Memory B cell (primary cell): ENCODE measurements at regions not wholly inside any gene's neighbourhood (a gene's known extent, or its start where the extent isn't known, plus 50 kb on each side); places are given as distances from the start of the nearest gene placed in this dataset.
"Not testable (repeated sequence)": the region's sequence is repeated elsewhere in the genome, so short reads cannot be mapped to it uniquely, and the experiment has no call there.

Experiments
- ATAC-seq: fragments of 150-1000 bp; cut with Tn5 transposase; 2 replicates; pipeline ENCODE4 v1.10.0; 2021; ENCODE audit warnings: low read depth, mild to moderate bottlenecking, moderate library complexity
- DNase-seq, 2 donors: peaks; one replicate each; pipeline ENCODE4 v3.0.0; 2022; ENCODE audit warnings: low spot score in 2 of 2
- H3K27ac Mint-ChIP-seq: one replicate; pipeline ENCODE4 v1.8.0; 2022; ENCODE audit warnings: mild to moderate bottlenecking, moderate library complexity, mixed read lengths
- H3K27me3 Mint-ChIP-seq: one replicate; pipeline ENCODE4 v1.8.0; 2022; ENCODE audit warnings: mixed read lengths
- H3K36me3 Mint-ChIP-seq: one replicate; pipeline ENCODE4 v1.8.0; 2022; ENCODE audit warnings: mild to moderate bottlenecking, mixed read lengths
- H3K4me1 Mint-ChIP-seq: one replicate; pipeline ENCODE4 v1.8.0; 2022; ENCODE audit warnings: mixed read lengths
- H3K4me3 Mint-ChIP-seq: one replicate; pipeline ENCODE4 v1.8.0; 2022; ENCODE audit warnings: mild to moderate bottlenecking, moderate library complexity, mixed read lengths
- H3K9me3 Mint-ChIP-seq: one replicate; pipeline ENCODE4 v1.8.0; 2022; ENCODE audit warnings: mixed read lengths

- DNase-seq = no peak
- Mint-ChIP-seq H3K4me1 (no peaks in the 10 kb centered on the region), H3K36me3 (no peaks in the 10 kb centered on the region), H3K27ac (no peak overlapping the region), H3K4me3 (no peak overlapping the region), H3K9me3 (peaks cover 2% of the 10 kb centered on the region), H3K27me3 (no peaks in the 10 kb centered on the region)
- no peak for ATAC-seq
These were observed 1405.0 kb downstream of the OLFM4 start for GRCh38 chr13:54433493-54434206.

GRCh38 chr13:54440853-54441400 lies 1412.3 kb downstream of the OLFM4 start:
- not testable (repeated sequence) for DNase-seq, H3K4me1 Mint-ChIP-seq, H3K27ac Mint-ChIP-seq, H3K4me3 Mint-ChIP-seq, ATAC-seq, H3K27me3 Mint-ChIP-seq, H3K9me3 Mint-ChIP-seq, H3K36me3 Mint-ChIP-seq

- H3K9me3 Mint-ChIP-seq = peaks cover 8% of the 10 kb centered on the region
- no peak overlapping the region for H3K27ac Mint-ChIP-seq
- no peak overlapping the region for H3K4me3 Mint-ChIP-seq
- no peaks in the 10 kb centered on the region for H3K36me3 Mint-ChIP-seq
- DNase-seq (no peak), ATAC-seq (no peak)
- no peaks in the 10 kb centered on the region for H3K4me1 Mint-ChIP-seq
- H3K27me3 Mint-ChIP-seq = no peaks in the 10 kb centered on the region
These were observed 1416.8 kb downstream of the OLFM4 start for GRCh38 chr13:54445453-54445852.

- DNase-seq (no peak), ATAC-seq (no peak)
- Mint-ChIP-seq H3K4me1 (no peaks in the 10 kb centered on the region), H3K36me3 (no peaks in the 10 kb centered on the region), H3K27ac (no peak overlapping the region), H3K9me3 (peaks cover 8% of the 10 kb centered on the region), H3K27me3 (no peaks in the 10 kb centered on the region), H3K4me3 (no peak overlapping the region)
These were observed 1417.3 kb downstream of the OLFM4 start for GRCh38 chr13:54445865-54446264.

- H3K4me1 Mint-ChIP-seq = no peaks in the 10 kb centered on the region
- H3K27ac Mint-ChIP-seq = no peak overlapping the region
These were observed 1421.3 kb downstream of the OLFM4 start for GRCh38 chr13:54449922-54450321.

GRCh38 chr13:54484166-54484565 lies 1455.6 kb downstream of the OLFM4 start:
- no peak overlapping the region for H3K4me3 Mint-ChIP-seq
- H3K9me3 Mint-ChIP-seq = peaks cover 5% of the 10 kb centered on the region
- no peaks in the 10 kb centered on the region for H3K4me1 Mint-ChIP-seq
- no peak for DNase-seq
- H3K27ac Mint-ChIP-seq = no peak overlapping the region
- no peak for ATAC-seq
- H3K36me3 Mint-ChIP-seq = no peaks in the 10 kb centered on the region
- H3K27me3 Mint-ChIP-seq = no peaks in the 10 kb centered on the region

More at GRCh38 chr13:54449922-54450321, 1421.3 kb downstream of the OLFM4 start:
- DNase-seq (no peak), ATAC-seq (no peak)
- Mint-ChIP-seq H3K36me3 (no peaks in the 10 kb centered on the region), H3K27me3 (no peaks in the 10 kb centered on the region), H3K4me3 (no peak overlapping the region), H3K9me3 (peaks cover 4% of the 10 kb centered on the region)

- ATAC-seq (no peak), DNase-seq (no peak)
- H3K27me3 Mint-ChIP-seq = no peaks in the 10 kb centered on the region
- H3K4me3 Mint-ChIP-seq = no peak overlapping the region
- peaks cover 13% of the 10 kb centered on the region for H3K9me3 Mint-ChIP-seq
- no peaks in the 10 kb centered on the region for H3K4me1 Mint-ChIP-seq
- H3K27ac Mint-ChIP-seq = no peak overlapping the region
- no peaks in the 10 kb centered on the region for H3K36me3 Mint-ChIP-seq
These were observed 1458.0 kb downstream of the OLFM4 start for GRCh38 chr13:54486421-54487166.

- DNase-seq (no peak), ATAC-seq (no peak)
- H3K36me3 Mint-ChIP-seq = no peaks in the 10 kb centered on the region
- no peaks in the 10 kb centered on the region for H3K4me1 Mint-ChIP-seq
- no peak overlapping the region for H3K27ac Mint-ChIP-seq
- H3K27me3 Mint-ChIP-seq = no peaks in the 10 kb centered on the region
- H3K4me3 Mint-ChIP-seq = no peak overlapping the region
- H3K9me3 Mint-ChIP-seq = peaks cover 13% of the 10 kb centered on the region
These were observed 1460.7 kb downstream of the OLFM4 start for GRCh38 chr13:54489359-54489758.

- H3K36me3 Mint-ChIP-seq = no peaks in the 10 kb centered on the region
- DNase-seq (no peak), ATAC-seq (no peak)
- no peak overlapping the region for H3K4me3 Mint-ChIP-seq
- H3K27me3 Mint-ChIP-seq = no peaks in the 10 kb centered on the region
- H3K9me3 Mint-ChIP-seq = peaks cover 12% of the 10 kb centered on the region
- no peaks in the 10 kb centered on the region for H3K4me1 Mint-ChIP-seq
- H3K27ac Mint-ChIP-seq = no peak overlapping the region
These were observed 1464.4 kb downstream of the OLFM4 start for GRCh38 chr13:54492995-54493394.

GRCh38 chr13:54511366-54511765 lies 1482.8 kb downstream of the OLFM4 start:
- no peaks in the 10 kb centered on the region for H3K4me1 Mint-ChIP-seq
- DNase-seq (no peak), ATAC-seq (no peak)
- peaks cover 4% of the 10 kb centered on the region for H3K9me3 Mint-ChIP-seq
- H3K36me3 Mint-ChIP-seq = no peaks in the 10 kb centered on the region
- no peaks in the 10 kb centered on the region for H3K27me3 Mint-ChIP-seq
- H3K4me3 Mint-ChIP-seq = no peak overlapping the region
- no peak overlapping the region for H3K27ac Mint-ChIP-seq

GRCh38 chr13:54513254-54513653 lies 1484.6 kb downstream of the OLFM4 start:
- no peaks in the 10 kb centered on the region for H3K27me3 Mint-ChIP-seq
- peaks cover 1% of the 10 kb centered on the region for H3K9me3 Mint-ChIP-seq
- ATAC-seq (no peak), DNase-seq (no peak)
- H3K4me1 Mint-ChIP-seq = no peaks in the 10 kb centered on the region
- no peaks in the 10 kb centered on the region for H3K36me3 Mint-ChIP-seq
- no peak overlapping the region for H3K27ac Mint-ChIP-seq
- no peak overlapping the region for H3K4me3 Mint-ChIP-seq

- H3K27me3 Mint-ChIP-seq = no peaks in the 10 kb centered on the region
- H3K4me3 Mint-ChIP-seq = no peak overlapping the region
- no peak for DNase-seq
- no peak overlapping the region for H3K27ac Mint-ChIP-seq
- no peaks in the 10 kb centered on the region for H3K36me3 Mint-ChIP-seq
- H3K9me3 Mint-ChIP-seq = peaks cover 5% of the 10 kb centered on the region
- no peak for ATAC-seq
- no peaks in the 10 kb centered on the region for H3K4me1 Mint-ChIP-seq
These were observed 1507.5 kb downstream of the OLFM4 start for GRCh38 chr13:54536112-54536511.

- H3K4me3 Mint-ChIP-seq = no peak overlapping the region
- H3K9me3 Mint-ChIP-seq = peaks cover 1% of the 10 kb centered on the region
- no peaks in the 10 kb centered on the region for H3K36me3 Mint-ChIP-seq
- DNase-seq (no peak), ATAC-seq (no peak)
- H3K27me3 Mint-ChIP-seq = no peaks in the 10 kb centered on the region
- no peak overlapping the region for H3K27ac Mint-ChIP-seq
- H3K4me1 Mint-ChIP-seq = no peaks in the 10 kb centered on the region
These were observed 1534.7 kb downstream of the OLFM4 start for GRCh38 chr13:54563286-54563685.

- peaks cover 20% of the 10 kb centered on the region for H3K9me3 Mint-ChIP-seq
- not testable (repeated sequence) for H3K36me3 Mint-ChIP-seq, H3K4me3 Mint-ChIP-seq, H3K27ac Mint-ChIP-seq, DNase-seq, H3K27me3 Mint-ChIP-seq, ATAC-seq, H3K4me1 Mint-ChIP-seq
These were observed 1543.4 kb downstream of the OLFM4 start for GRCh38 chr13:54572037-54572436.
